SK-N-SH treated with all-trans-retinoic acid at 6 μM for 48 hours (cell line): ENCODE measurements at regions not wholly inside any gene's neighbourhood (a gene's known extent, or its start where the extent isn't known, plus 50 kb on each side); places are given as distances from the start of the nearest gene placed in this dataset.
A peak's percentile ranks its signal among the peaks of the same experiment; 100 is the strongest.
"Not testable (repeated sequence)": the region's sequence is repeated elsewhere in the genome, so short reads cannot be mapped to it uniquely, and the experiment has no call there.

Source experiments
- ATAC-seq: fragments of 200-7000 bp; cut with Tn5 transposase; 3 replicates; pipeline ENCODE4 v1.9.1; 2020; ENCODE audit warnings: mild to moderate bottlenecking, moderate library complexity
- ARNTL ChIP-seq: fragments of 450-650 bp; formaldehyde crosslinking; IDR thresholded peaks from 2 replicates; pipeline ENCODE4 v1.5.0; 2020; ENCODE audit warnings: low read depth, mild to moderate bottlenecking, moderate library complexity, borderline replicate concordance
- CSDC2 ChIP-seq: fragments of 250-450 bp; sonication (Bioruptor Pico); IDR thresholded peaks from 2 replicates; pipeline ENCODE4 v1.5.0; 2020; ENCODE audit warnings: mild to moderate bottlenecking, moderate library complexity
- GLIS3 ChIP-seq: fragments of 250-450 bp; sonication (Bioruptor Pico); IDR thresholded peaks from 2 replicates; pipeline ENCODE4 v1.5.0; 2020; ENCODE audit warnings: mild to moderate bottlenecking, moderate library complexity
- ISL1 ChIP-seq: fragments of 250-450 bp; sonication (Bioruptor Pico); IDR thresholded peaks from 2 replicates; pipeline ENCODE4 v2.1.2; 2022; ENCODE audit warnings: mild to moderate bottlenecking, moderate library complexity
- SNAI2 ChIP-seq: fragments of 250-450 bp; sonication (Bioruptor Pico); IDR thresholded peaks from 2 replicates; pipeline ENCODE4 v1.5.0; 2020; ENCODE audit warnings: mild to moderate bottlenecking, moderate library complexity
- TCF4 ChIP-seq: fragments of 250-450 bp; sonication (Bioruptor Pico); IDR thresholded peaks from 2 replicates; pipeline ENCODE4 v1.8.0; 2021; ENCODE audit warnings: mild to moderate bottlenecking, moderate library complexity, borderline replicate concordance
- TOX ChIP-seq: fragments of 250-450 bp; sonication (Bioruptor Pico); IDR thresholded peaks from 2 replicates; pipeline ENCODE4 v1.8.0; 2021; ENCODE audit warnings: mild to moderate bottlenecking, moderate library complexity, borderline replicate concordance
- ZC3H10 ChIP-seq: fragments of 250-450 bp; sonication (Bioruptor Pico); IDR thresholded peaks from 2 replicates; pipeline ENCODE4 v1.5.1; 2021; ENCODE audit warnings: mild to moderate bottlenecking, moderate library complexity
- ZFP3 ChIP-seq: fragments of 250-450 bp; sonication (Bioruptor Pico); IDR thresholded peaks from 2 replicates; pipeline ENCODE4 v1.5.0; 2020; ENCODE audit warnings: mild to moderate bottlenecking, moderate library complexity
- ZFP30 ChIP-seq: fragments of 450-650 bp; formaldehyde crosslinking; IDR thresholded peaks from 2 replicates; pipeline ENCODE4 v1.5.0; 2022; ENCODE audit warnings: mild to moderate bottlenecking, moderate library complexity
- ZNF70 ChIP-seq: fragments of 450-650 bp; formaldehyde crosslinking; IDR thresholded peaks from 2 replicates; pipeline ENCODE4 v1.5.0; 2020; ENCODE audit warnings: mild to moderate bottlenecking, moderate library complexity
- ZNF8 ChIP-seq: fragments of 450-650 bp; formaldehyde crosslinking; IDR thresholded peaks from 2 replicates; pipeline ENCODE4 v1.5.0; 2020; ENCODE audit warnings: mild to moderate bottlenecking, moderate library complexity
- TF ChIP-seq, protein P1 (sequence below): fragments of 250-450 bp; sonication (Bioruptor Pico); IDR thresholded peaks from 2 replicates; pipeline ENCODE4 v1.5.0; 2020; ENCODE audit warnings: mild to moderate bottlenecking, moderate library complexity
- TF ChIP-seq, protein P2 (sequence below): fragments of 250-450 bp; sonication (Bioruptor Pico); IDR thresholded peaks from 2 replicates; pipeline ENCODE4 v1.8.0; 2021; ENCODE audit warnings: low read depth, mild to moderate bottlenecking, moderate library complexity, borderline replicate concordance
- TF ChIP-seq, protein P3 (sequence below): fragments of 250-450 bp; sonication (Bioruptor Pico); IDR thresholded peaks from 2 replicates; pipeline ENCODE4 v1.8.0; 2020; ENCODE audit warnings: mild to moderate bottlenecking, moderate library complexity, borderline replicate concordance
- TF ChIP-seq, protein P4 (sequence below): fragments of 250-450 bp; sonication (Bioruptor Pico); IDR thresholded peaks from 2 replicates; pipeline ENCODE4 v1.5.1; 2021; ENCODE audit warnings: mild to moderate bottlenecking, moderate library complexity

DNA sequence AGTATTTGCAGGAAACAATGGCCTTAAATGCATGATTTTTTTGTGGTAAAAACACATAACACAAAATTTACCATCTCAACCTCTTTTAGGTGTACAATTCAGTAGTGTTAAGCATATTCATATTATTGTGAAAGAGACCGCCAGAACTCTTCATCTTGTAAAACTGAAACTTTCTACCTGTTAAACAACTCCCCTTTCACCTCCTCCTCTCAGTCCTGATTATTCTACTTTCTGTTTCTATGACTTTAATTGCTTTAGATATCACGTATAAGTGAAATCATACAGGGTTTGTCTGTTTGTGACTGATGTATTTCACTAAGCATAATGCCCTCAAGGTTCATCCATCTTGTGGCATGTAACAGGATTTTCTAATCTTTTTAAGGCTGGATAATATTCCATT, 353.4 kb downstream of the ADAMTS20 start:
- TF ChIP-seq ZFP3 (CRISPR knock-in tag): no peak
- TF ChIP-seq ZNF70 (CRISPR knock-in tag): no peak
- TF ChIP-seq ZC3H10 (CRISPR knock-in tag): no peak
- TF ChIP-seq ZFP30 (CRISPR knock-in tag): no peak
- no peak for ATAC-seq

DNA sequence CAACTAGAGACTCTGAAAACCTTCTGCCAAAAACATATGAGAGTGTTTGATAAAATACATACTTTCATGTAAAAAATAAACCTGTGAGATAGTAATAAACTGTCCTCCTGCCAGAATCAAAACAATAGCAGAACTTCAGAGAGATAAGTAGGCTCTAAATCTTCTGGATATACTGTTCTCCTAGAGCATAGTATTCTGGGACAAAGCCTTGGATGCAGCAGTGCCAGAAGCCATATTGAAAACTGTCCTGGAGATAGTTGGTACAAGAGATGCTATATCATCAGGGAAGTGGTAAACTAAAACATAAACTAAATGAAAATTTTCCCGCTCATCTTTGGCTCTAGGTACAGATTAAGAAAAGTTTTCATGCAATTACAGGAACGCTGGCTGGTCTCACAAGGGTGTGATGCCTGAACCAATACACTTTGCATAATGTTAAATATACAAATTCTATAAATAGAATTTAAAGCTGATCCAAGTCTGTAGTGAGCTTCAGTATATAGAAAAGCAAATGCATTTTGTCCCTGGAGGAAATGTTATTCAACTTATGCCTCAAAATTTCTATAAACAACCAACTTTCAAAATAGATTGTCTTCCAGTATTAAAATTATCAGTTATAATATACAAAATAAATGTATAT, 355.6 kb downstream of the ADAMTS20 start:
- ATAC-seq: no peak
- no peak for TF ChIP-seq ARNTL (CRISPR knock-in tag)
- TF ChIP-seq CSDC2 (CRISPR knock-in tag): no peak
- no peak for TF ChIP-seq ZFP30 (CRISPR knock-in tag)
- TF ChIP-seq TCF4 (CRISPR knock-in tag): no peak
- no peak for TF ChIP-seq GLIS3 (CRISPR knock-in tag)
- TF ChIP-seq, protein P1, sequence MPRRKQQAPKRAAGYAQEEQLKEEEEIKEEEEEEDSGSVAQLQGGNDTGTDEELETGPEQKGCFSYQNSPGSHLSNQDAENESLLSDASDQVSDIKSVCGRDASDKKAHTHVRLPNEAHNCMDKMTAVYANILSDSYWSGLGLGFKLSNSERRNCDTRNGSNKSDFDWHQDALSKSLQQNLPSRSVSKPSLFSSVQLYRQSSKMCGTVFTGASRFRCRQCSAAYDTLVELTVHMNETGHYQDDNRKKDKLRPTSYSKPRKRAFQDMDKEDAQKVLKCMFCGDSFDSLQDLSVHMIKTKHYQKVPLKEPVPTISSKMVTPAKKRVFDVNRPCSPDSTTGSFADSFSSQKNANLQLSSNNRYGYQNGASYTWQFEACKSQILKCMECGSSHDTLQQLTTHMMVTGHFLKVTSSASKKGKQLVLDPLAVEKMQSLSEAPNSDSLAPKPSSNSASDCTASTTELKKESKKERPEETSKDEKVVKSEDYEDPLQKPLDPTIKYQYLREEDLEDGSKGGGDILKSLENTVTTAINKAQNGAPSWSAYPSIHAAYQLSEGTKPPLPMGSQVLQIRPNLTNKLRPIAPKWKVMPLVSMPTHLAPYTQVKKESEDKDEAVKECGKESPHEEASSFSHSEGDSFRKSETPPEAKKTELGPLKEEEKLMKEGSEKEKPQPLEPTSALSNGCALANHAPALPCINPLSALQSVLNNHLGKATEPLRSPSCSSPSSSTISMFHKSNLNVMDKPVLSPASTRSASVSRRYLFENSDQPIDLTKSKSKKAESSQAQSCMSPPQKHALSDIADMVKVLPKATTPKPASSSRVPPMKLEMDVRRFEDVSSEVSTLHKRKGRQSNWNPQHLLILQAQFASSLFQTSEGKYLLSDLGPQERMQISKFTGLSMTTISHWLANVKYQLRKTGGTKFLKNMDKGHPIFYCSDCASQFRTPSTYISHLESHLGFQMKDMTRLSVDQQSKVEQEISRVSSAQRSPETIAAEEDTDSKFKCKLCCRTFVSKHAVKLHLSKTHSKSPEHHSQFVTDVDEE (CRISPR knock-in tag): no peak
- TF ChIP-seq, protein P2, sequence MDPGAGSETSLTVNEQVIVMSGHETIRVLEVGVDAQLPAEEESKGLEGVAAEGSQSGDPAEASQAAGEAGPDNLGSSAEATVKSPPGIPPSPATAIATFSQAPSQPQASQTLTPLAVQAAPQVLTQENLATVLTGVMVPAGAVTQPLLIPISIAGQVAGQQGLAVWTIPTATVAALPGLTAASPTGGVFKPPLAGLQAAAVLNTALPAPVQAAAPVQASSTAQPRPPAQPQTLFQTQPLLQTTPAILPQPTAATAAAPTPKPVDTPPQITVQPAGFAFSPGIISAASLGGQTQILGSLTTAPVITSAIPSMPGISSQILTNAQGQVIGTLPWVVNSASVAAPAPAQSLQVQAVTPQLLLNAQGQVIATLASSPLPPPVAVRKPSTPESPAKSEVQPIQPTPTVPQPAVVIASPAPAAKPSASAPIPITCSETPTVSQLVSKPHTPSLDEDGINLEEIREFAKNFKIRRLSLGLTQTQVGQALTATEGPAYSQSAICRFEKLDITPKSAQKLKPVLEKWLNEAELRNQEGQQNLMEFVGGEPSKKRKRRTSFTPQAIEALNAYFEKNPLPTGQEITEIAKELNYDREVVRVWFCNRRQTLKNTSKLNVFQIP (CRISPR knock-in tag): no peak
- no peak for TF ChIP-seq ZFP3 (CRISPR knock-in tag)
- no peak for TF ChIP-seq ZNF8 (CRISPR knock-in tag)
- TF ChIP-seq, protein P3, sequence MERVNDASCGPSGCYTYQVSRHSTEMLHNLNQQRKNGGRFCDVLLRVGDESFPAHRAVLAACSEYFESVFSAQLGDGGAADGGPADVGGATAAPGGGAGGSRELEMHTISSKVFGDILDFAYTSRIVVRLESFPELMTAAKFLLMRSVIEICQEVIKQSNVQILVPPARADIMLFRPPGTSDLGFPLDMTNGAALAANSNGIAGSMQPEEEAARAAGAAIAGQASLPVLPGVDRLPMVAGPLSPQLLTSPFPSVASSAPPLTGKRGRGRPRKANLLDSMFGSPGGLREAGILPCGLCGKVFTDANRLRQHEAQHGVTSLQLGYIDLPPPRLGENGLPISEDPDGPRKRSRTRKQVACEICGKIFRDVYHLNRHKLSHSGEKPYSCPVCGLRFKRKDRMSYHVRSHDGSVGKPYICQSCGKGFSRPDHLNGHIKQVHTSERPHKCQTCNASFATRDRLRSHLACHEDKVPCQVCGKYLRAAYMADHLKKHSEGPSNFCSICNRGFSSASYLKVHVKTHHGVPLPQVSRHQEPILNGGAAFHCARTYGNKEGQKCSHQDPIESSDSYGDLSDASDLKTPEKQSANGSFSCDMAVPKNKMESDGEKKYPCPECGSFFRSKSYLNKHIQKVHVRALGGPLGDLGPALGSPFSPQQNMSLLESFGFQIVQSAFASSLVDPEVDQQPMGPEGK (CRISPR knock-in tag): no peak
- TF ChIP-seq, protein P4, sequence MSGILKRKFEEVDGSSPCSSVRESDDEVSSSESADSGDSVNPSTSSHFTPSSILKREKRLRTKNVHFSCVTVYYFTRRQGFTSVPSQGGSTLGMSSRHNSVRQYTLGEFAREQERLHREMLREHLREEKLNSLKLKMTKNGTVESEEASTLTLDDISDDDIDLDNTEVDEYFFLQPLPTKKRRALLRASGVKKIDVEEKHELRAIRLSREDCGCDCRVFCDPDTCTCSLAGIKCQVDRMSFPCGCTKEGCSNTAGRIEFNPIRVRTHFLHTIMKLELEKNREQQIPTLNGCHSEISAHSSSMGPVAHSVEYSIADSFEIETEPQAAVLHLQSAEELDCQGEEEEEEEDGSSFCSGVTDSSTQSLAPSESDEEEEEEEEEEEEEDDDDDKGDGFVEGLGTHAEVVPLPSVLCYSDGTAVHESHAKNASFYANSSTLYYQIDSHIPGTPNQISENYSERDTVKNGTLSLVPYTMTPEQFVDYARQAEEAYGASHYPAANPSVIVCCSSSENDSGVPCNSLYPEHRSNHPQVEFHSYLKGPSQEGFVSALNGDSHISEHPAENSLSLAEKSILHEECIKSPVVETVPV (CRISPR knock-in tag): no peak

DNA sequence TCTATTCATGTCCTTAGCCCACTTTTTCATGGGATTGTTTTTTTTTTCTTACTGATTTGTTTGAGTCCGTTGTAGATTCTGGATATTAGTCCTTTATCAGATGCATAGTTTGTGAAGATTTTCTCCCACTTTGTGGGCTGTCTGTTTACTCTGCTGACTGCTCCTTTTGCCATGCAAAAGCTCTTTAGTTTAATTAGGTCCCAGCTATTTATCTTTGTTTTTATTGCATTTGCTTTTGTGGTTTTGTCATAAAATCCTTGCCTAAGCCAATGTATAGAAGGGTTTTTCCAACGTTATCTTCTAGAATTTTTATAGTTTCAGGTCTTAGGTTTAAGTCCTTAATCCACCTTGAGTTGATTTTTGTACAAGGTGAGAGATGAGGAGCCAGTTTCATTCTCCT, 358.9 kb downstream of the ADAMTS20 start:
- ATAC-seq: not testable (repeated sequence)

DNA sequence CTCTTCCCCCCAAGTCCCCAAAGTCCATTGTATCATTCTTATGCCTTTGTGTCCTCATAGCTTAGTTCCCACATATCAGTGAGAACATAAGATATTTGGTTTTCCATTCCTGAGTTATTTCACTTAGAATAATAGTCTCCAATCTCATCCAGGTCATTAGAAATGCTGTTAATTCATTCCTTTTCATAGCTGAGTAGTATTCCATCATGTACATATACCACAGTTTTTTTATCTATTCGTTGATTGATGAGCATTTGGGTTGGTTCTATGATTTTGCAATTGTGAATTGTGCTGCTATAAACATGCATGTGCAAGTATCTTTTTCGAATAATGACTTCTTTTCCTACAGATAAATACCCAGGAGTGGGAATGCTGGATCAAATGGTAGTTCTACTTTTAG, 359.6 kb downstream of the ADAMTS20 start:
- not testable (repeated sequence) for ATAC-seq
- TF ChIP-seq ZNF8 (CRISPR knock-in tag): peak; percentile 84

DNA sequence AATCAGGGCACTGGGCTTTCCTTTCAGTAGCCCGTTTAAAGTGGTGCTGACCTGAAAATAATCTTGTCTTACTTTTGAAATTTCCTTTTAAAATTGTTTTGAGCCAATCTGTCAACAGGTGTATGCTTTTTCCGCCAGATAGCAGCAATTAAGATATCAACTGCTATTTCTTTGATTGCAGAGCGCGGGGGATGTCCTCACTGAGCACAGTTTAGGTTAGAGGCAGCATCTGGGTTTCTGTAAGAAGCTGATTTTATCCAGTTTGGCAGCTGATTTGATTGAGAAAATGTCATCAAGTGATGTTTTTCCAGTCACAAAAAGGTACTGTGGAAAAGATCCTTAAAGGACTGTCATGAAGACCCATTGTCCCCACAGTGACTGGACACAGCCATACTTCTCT, 371.8 kb downstream of the ADAMTS20 start:
- no peak for ATAC-seq
- TF ChIP-seq ZFP3 (CRISPR knock-in tag): no peak
- no peak for TF ChIP-seq SNAI2 (CRISPR knock-in tag)
- TF ChIP-seq TOX (CRISPR knock-in tag): no peak
- TF ChIP-seq ISL1 (CRISPR knock-in tag): no peak
- no peak for TF ChIP-seq ZNF70 (CRISPR knock-in tag)
- no peak for TF ChIP-seq ZC3H10 (CRISPR knock-in tag)
- TF ChIP-seq ARNTL (CRISPR knock-in tag): no peak
- TF ChIP-seq, protein P1 (CRISPR knock-in tag): peak; percentile 59; the same call in 1 of the 2 replicates
- TF ChIP-seq, protein P4 (CRISPR knock-in tag): no peak
- TF ChIP-seq, protein P2 (CRISPR knock-in tag): no peak
- peak; percentile 38; the same call in 1 of the 2 replicates for TF ChIP-seq TCF4 (CRISPR knock-in tag)
